ENCODE measurements at regions not wholly inside any gene's neighbourhood (a gene's known extent, or its start where the extent isn't known, plus 50 kb on each side); places are given as distances from the start of the nearest gene placed in this dataset.

- TF ChIP-seq CTCF (IDR thresholded peaks at IDR 0.05; ENCODE audit: insufficient read depth, low read length, poor library complexity, severe bottlenecking) (no peak), EZH2phosphoT487 (conservative IDR thresholded peaks at IDR 0.05; ENCODE audit: low read length) (no peak)
Measured at GRCh38 chrX:87049567-87049966, 468.0 kb upstream of the KLHL4 start.
